OCI-LY7 (cell line): ENCODE measurements at regions not wholly inside any gene's neighbourhood (a gene's known extent, or its start where the extent isn't known, plus 50 kb on each side); places are given as distances from the start of the nearest gene placed in this dataset.

Experiments
- EZH2phosphoT487 ChIP-seq: fragments of 200-600 bp; sonication (generic); IDR thresholded peaks from 2 replicates; pipeline ENCODE4 v1.6.1; 2018; ENCODE audit warnings: low read depth, borderline replicate concordance, mild to moderate bottlenecking, mixed run types, antibody characterized with exemption, low read length, moderate library complexity, mixed read lengths
- TF ChIP-seq, protein P1 (sequence below): fragments of 200-600 bp; sonication (generic); conservative IDR thresholded peaks from 2 replicates; pipeline ENCODE4 v1.5.1; 2014; ENCODE audit warnings: mild to moderate bottlenecking, antibody characterized with exemption, low read length, moderate library complexity, mixed read lengths

- TF ChIP-seq, protein P1, sequence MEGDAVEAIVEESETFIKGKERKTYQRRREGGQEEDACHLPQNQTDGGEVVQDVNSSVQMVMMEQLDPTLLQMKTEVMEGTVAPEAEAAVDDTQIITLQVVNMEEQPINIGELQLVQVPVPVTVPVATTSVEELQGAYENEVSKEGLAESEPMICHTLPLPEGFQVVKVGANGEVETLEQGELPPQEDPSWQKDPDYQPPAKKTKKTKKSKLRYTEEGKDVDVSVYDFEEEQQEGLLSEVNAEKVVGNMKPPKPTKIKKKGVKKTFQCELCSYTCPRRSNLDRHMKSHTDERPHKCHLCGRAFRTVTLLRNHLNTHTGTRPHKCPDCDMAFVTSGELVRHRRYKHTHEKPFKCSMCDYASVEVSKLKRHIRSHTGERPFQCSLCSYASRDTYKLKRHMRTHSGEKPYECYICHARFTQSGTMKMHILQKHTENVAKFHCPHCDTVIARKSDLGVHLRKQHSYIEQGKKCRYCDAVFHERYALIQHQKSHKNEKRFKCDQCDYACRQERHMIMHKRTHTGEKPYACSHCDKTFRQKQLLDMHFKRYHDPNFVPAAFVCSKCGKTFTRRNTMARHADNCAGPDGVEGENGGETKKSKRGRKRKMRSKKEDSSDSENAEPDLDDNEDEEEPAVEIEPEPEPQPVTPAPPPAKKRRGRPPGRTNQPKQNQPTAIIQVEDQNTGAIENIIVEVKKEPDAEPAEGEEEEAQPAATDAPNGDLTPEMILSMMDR: no peak
- TF ChIP-seq EZH2phosphoT487: no peak
These were observed 166.9 kb downstream of the ABHD5 start for GRCh38 chr3:43857361-43858293.
